Chondrocyte (in vitro differentiated cells): ENCODE measurements at regions not wholly inside any gene's neighbourhood (a gene's known extent, or its start where the extent isn't known, plus 50 kb on each side); places are given as distances from the start of the nearest gene placed in this dataset.
"Not testable (repeated sequence)": the region's sequence is repeated elsewhere in the genome, so short reads cannot be mapped to it uniquely, and the experiment has no call there.

ENCODE experiments used
- DNase-seq: peaks from one replicate; pipeline ENCODE4 v3.0.0; 2021; ENCODE audit warnings: mixed read lengths, low spot score
- H3K27ac Mint-ChIP-seq: one replicate; pipeline ENCODE4 v1.8.0; 2021; ENCODE audit warnings: mild to moderate bottlenecking, moderate library complexity, mixed read lengths; ENCODE audit not compliant: unreplicated experiment
- H3K27me3 Mint-ChIP-seq: 2 replicates; pipeline ENCODE4 v1.8.0; 2021; ENCODE audit warnings: low read depth, mixed read lengths
- H3K36me3 Mint-ChIP-seq: 2 replicates; pipeline ENCODE4 v1.8.0; 2021; ENCODE audit warnings: low read depth, mixed read lengths
- H3K4me1 Mint-ChIP-seq: 2 replicates; pipeline ENCODE4 v1.8.0; 2021; ENCODE audit warnings: low read depth, mild to moderate bottlenecking, mixed read lengths
- H3K4me3 Mint-ChIP-seq: one replicate; pipeline ENCODE4 v1.8.0; 2021; ENCODE audit warnings: mild to moderate bottlenecking, moderate library complexity, mixed read lengths; ENCODE audit not compliant: unreplicated experiment
- H3K9me3 Mint-ChIP-seq: 2 replicates; pipeline ENCODE4 v1.8.0; 2021; ENCODE audit warnings: low read depth, mixed read lengths
- CTCF ChIP-seq: fragments of 200-600 bp; sonication (generic); IDR thresholded peaks from 2 replicates; pipeline ENCODE4 v1.5.0; 2021; ENCODE audit warnings: antibody characterized with exemption, mild to moderate bottlenecking, moderate library complexity

- no peak for DNase-seq
- Mint-ChIP-seq H3K36me3 (no peaks in the 10 kb centered on the region), H3K4me1 (no peaks in the 10 kb centered on the region), H3K27ac (no peak overlapping the region), H3K27me3 (peaks cover 30% of the 10 kb centered on the region), H3K4me3 (no peak overlapping the region), H3K9me3 (peaks cover 4% of the 10 kb centered on the region)
- no peak for TF ChIP-seq CTCF
These were observed 117.7 kb upstream of the ABCC4 start for GRCh38 chr13:95418946-95419345.

GRCh38 chr13:95420501-95420900 lies 119.2 kb upstream of the ABCC4 start:
- no peaks in the 10 kb centered on the region for H3K36me3 Mint-ChIP-seq

GRCh38 chr13:95426631-95427030 lies 125.4 kb upstream of the ABCC4 start:
- H3K36me3 Mint-ChIP-seq: peaks cover 1% of the 10 kb centered on the region
- TF ChIP-seq CTCF: no peak
- H3K9me3 Mint-ChIP-seq: no peaks in the 10 kb centered on the region
- H3K4me3 Mint-ChIP-seq: no peak overlapping the region
- H3K27ac Mint-ChIP-seq: no peak overlapping the region
- peaks cover 22% of the 10 kb centered on the region for H3K27me3 Mint-ChIP-seq
- H3K4me1 Mint-ChIP-seq: no peaks in the 10 kb centered on the region
- no peak for DNase-seq

More at GRCh38 chr13:95420501-95420900, 119.2 kb upstream of the ABCC4 start:
- no peaks in the 10 kb centered on the region for H3K9me3 Mint-ChIP-seq
- no peak overlapping the region for H3K4me3 Mint-ChIP-seq
- TF ChIP-seq CTCF: no peak
- H3K27ac Mint-ChIP-seq: no peak overlapping the region
- DNase-seq: no peak
- no peaks in the 10 kb centered on the region for H3K4me1 Mint-ChIP-seq
- peaks cover 32% of the 10 kb centered on the region for H3K27me3 Mint-ChIP-seq

GRCh38 chr13:95430525-95430924 lies 122.0 kb upstream of the CLDN10 start:
- H3K9me3 Mint-ChIP-seq, H3K36me3 Mint-ChIP-seq, H3K27ac Mint-ChIP-seq, DNase-seq, H3K4me3 Mint-ChIP-seq, H3K4me1 Mint-ChIP-seq: not testable (repeated sequence)
- peaks cover 16% of the 10 kb centered on the region for H3K27me3 Mint-ChIP-seq

GRCh38 chr13:95432141-95432540 lies 120.4 kb upstream of the CLDN10 start:
- Mint-ChIP-seq H3K4me3 (no peak overlapping the region), H3K9me3 (no peaks in the 10 kb centered on the region), H3K36me3 (peaks cover 1% of the 10 kb centered on the region), H3K4me1 (no peaks in the 10 kb centered on the region), H3K27ac (no peak overlapping the region), H3K27me3 (peaks cover 16% of the 10 kb centered on the region)
- DNase-seq: no peak
- no peak for TF ChIP-seq CTCF

GRCh38 chr13:95433537-95433936 lies 119.0 kb upstream of the CLDN10 start:
- Mint-ChIP-seq H3K36me3 (no peaks in the 10 kb centered on the region), H3K9me3 (no peaks in the 10 kb centered on the region), H3K4me3 (no peak overlapping the region), H3K4me1 (no peaks in the 10 kb centered on the region), H3K27me3 (peaks cover 10% of the 10 kb centered on the region), H3K27ac (no peak overlapping the region)
- no peak for DNase-seq
- TF ChIP-seq CTCF: no peak
